HUES6 (cell line): ENCODE measurements at regions not wholly inside any gene's neighbourhood (a gene's known extent, or its start where the extent isn't known, plus 50 kb on each side); places are given as distances from the start of the nearest gene placed in this dataset.

Source experiments
- H3K27ac ChIP-seq: 2 replicates; pipeline ENCODE4 v1.7.0; 2013; ENCODE audit warnings: low read depth, mild to moderate bottlenecking, low read length, inconsistent platforms
- H3K27me3 ChIP-seq: 2 replicates; pipeline ENCODE4 v1.6.1; 2013; ENCODE audit warnings: low read length; ENCODE audit not compliant: control insufficient read depth, insufficient read depth
- H3K36me3 ChIP-seq: 2 replicates; pipeline ENCODE4 v1.6.1; 2013; ENCODE audit warnings: low read length; ENCODE audit not compliant: control insufficient read depth, insufficient read depth
- H3K4me1 ChIP-seq: 2 replicates; pipeline ENCODE4 v1.6.1; 2013; ENCODE audit warnings: low read length; ENCODE audit not compliant: control insufficient read depth, insufficient read depth
- H3K4me3 ChIP-seq: 2 replicates; pipeline ENCODE4 v1.5.1; 2013; ENCODE audit warnings: low read depth, low read length
- H3K9ac ChIP-seq: one replicate; pipeline ENCODE4 v1.6.1; 2013; ENCODE audit warnings: mild to moderate bottlenecking, low read length
- H3K9me3 ChIP-seq: 2 replicates; pipeline ENCODE4 v1.6.1; 2013; ENCODE audit warnings: low read depth, low read length; ENCODE audit not compliant: control insufficient read depth, insufficient read depth

DNA sequence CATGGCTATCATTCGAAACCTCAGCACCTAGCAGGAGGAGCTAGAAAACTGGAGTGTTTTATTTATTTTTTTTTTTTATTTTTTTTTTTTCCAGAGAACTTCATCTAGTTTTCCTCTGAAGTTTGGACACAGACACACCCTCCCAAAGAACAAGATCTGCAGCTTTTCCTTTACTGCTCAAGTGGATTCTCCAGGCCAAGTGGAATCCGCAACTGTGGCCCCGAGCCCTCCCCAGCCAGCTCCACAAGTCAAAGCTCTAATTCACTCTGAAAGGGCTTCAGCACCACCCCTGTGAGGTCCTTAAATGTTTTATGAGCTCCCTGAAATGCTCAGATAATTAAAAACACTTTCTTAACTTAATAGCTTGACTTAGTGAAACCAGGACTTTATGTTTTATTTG is 332.1 kb upstream of the DYNLRB2 start:
- H3K36me3 ChIP-seq: no peaks in the 10 kb centered on the region
- no peaks in the 10 kb centered on the region for H3K4me1 ChIP-seq
- no peak overlapping the region for H3K4me3 ChIP-seq
- no peak overlapping the region for H3K9ac ChIP-seq
- H3K27me3 ChIP-seq: no peaks in the 10 kb centered on the region
- H3K9me3 ChIP-seq: no peaks in the 10 kb centered on the region
- no peak overlapping the region for H3K27ac ChIP-seq

DNA sequence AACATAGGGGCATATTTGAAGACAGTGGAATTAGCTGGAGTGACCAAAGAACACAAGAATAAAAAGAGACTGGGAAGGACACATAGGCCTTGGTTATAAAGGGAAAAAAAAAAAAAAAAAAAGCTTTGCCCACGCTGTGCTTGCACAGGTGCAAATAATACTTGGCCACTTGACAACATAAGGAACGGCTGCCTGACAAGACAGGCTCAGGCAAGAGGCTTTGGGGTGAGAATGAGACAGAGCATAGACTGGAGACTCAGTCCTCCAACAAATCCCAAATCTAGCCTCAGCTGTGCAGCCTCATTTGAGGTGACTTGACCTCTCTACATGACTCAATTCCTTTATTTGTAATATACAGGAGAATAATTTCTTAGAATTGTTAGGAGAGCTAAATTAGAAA is 332.8 kb upstream of the DYNLRB2 start:
- Histone ChIP-seq H3K9ac (no peak overlapping the region), H3K27ac (no peak overlapping the region), H3K27me3 (no peaks in the 10 kb centered on the region), H3K36me3 (no peaks in the 10 kb centered on the region), H3K9me3 (no peaks in the 10 kb centered on the region), H3K4me1 (no peaks in the 10 kb centered on the region), H3K4me3 (no peak overlapping the region)

DNA sequence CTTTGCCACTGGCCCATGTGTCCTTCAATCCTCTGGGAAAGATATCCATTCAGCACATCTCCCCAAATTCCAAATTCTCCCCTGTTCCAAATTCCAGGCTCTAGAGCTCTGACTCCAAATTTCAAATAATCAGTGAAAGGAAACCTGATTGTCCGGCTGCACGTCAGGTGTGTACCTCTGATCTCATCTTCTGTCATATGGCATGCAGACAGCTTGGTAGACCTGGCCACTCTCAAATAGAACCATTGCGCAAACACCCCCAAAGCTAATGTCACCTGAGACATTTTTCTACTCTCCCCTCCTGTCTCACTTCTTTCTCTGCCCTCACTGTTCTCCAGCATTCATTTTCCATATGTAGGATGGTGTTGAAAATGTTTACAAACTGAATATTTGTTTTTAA is 337.0 kb upstream of the DYNLRB2 start:
- Histone ChIP-seq H3K4me3 (no peak overlapping the region), H3K27ac (no peak overlapping the region), H3K9ac (no peak overlapping the region), H3K9me3 (no peaks in the 10 kb centered on the region), H3K4me1 (no peaks in the 10 kb centered on the region), H3K36me3 (no peaks in the 10 kb centered on the region), H3K27me3 (no peaks in the 10 kb centered on the region)

DNA sequence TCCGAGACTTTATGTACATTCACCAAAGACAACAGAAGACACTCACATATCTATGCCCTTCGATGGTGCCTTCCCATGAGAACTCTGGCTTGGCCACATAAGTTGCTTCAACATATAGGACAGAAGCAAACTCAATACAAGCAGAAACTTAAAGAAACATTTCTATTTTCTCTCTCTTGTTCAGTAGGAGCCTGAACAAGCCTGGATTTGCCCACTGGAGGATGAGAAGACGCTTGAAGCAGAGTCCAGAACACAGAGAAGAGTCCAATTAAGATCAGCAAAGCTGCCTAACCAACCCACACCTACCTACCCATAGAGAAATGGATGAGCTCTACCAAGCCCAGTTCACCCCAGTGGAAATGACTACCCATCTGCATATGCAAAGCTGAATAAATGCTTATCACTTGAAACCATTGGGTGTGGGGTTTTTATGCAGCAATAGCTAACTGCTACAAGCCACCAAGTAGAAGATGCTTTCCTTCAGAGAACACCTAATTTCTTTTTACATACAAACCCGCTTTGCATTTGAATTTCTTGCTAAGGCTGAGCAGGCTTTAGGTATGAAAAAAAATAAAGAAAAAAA is 337.9 kb upstream of the DYNLRB2 start:
- Histone ChIP-seq H3K27ac (no peak overlapping the region), H3K9ac (no peak overlapping the region), H3K4me3 (no peak overlapping the region), H3K27me3 (no peaks in the 10 kb centered on the region), H3K4me1 (no peaks in the 10 kb centered on the region), H3K9me3 (no peaks in the 10 kb centered on the region), H3K36me3 (no peaks in the 10 kb centered on the region)

DNA sequence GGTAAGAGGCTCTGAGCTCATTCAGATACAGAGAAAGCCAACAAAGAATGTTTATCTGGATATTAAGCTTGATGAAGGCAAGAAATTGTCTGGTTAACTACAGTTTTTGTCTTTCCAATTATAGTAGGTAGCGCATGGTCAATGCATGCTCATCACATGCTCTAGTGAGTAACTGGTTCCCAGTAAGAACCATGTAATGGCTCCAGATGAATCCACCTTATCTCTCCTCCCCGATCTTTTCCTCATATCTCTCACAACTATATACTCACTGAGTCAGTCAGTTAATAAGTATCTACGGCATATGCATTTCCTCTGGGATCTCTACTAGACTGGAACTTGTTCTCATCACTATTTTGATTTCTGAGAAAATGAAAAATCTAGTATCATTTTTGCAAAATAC is 340.7 kb upstream of the DYNLRB2 start:
- H3K9ac ChIP-seq: no peak overlapping the region
- H3K27me3 ChIP-seq: no peaks in the 10 kb centered on the region
- H3K36me3 ChIP-seq: no peaks in the 10 kb centered on the region
- no peaks in the 10 kb centered on the region for H3K9me3 ChIP-seq
- H3K4me3 ChIP-seq: no peak overlapping the region
- H3K27ac ChIP-seq: no peak overlapping the region
- no peaks in the 10 kb centered on the region for H3K4me1 ChIP-seq

DNA sequence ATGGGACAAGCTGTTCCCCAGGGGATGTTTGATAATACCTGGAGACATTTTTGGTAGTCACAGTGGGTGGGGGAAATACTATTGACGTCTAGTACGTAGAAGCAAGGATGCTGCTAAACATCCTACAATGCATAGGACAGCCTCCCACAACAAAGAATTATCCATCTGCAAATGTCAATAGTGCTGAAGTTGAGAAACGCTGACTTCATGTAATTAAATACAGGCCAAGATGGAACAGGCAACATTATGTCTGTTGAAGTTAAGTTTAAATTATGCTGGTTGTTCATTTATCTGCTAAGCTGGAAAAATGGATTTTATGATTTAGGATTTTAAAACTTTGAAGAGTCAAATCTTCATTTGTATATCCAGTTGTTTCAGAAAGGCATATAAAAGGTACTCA is 341.2 kb upstream of the DYNLRB2 start:
- Histone ChIP-seq H3K4me3 (no peak overlapping the region), H3K4me1 (no peaks in the 10 kb centered on the region), H3K27ac (no peak overlapping the region), H3K36me3 (no peaks in the 10 kb centered on the region), H3K9me3 (no peaks in the 10 kb centered on the region), H3K27me3 (no peaks in the 10 kb centered on the region), H3K9ac (no peak overlapping the region)

DNA sequence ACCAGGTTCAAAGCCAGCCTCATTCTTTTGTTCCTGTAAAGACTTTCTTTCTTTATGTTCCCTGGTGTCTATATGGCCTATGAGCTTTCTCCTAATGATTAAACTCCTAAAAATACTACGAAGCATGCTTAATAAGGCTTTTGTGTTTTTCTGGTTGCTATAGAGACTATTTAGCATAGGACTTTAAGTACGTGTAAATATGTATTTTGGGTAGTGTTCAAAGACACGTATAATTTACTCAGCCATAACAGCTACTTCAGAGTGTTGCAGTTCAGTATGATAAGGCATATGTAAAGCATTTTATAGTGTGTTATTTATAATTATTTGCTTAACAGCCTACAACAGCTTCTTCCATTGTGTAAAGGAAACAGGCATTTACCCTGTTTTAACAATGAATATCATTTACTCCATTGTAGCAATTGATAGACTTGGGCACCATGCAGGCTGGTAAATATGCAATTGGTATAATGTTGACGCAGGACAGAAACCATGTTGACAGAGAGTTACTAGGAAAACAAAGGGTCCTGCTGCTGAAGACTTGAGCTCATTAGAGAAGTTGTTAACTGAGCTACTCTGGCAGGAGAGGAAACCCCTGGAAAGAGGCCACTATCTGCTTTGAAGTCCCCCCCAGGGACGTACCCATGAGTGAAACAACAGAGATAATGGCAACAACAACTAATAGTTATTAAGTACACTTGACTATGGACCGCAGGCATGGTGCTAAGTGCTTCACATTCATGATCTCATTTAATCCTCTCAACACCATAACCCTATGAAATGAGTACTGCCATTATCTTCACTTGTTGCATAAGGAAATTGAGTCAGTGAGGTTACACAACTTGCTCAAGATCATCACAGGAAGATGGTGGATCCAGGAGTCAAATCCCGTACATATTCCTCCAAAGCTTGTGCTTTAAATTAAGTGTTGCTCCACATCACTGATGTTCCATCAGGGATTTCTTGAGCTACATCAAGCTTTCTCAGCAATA is 342.2 kb upstream of the DYNLRB2 start:
- Histone ChIP-seq H3K27me3 (no peaks in the 10 kb centered on the region), H3K9ac (no peak overlapping the region), H3K4me1 (no peaks in the 10 kb centered on the region), H3K4me3 (no peak overlapping the region), H3K36me3 (no peaks in the 10 kb centered on the region), H3K27ac (no peak overlapping the region), H3K9me3 (no peaks in the 10 kb centered on the region)

DNA sequence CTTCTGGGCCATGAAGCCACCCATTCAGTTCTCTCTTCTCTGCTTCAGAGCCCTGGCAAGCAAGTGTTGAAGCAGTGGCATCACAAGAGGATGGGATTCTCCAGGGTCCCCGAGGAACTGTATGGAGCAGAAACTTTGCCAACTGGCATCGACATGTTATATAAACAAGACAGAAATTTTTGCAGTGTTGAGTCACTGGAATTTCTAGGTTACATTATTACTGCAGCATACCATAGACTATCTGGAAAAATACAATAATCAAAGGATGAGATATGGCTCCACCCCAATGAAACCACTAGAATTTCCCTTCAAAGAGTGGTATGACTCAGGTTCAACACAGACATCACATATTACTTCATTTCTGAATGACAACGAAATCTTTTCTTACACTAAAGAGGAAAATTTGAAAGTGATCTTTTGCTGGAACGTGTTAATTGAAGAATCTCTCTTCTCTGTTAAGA is 343.0 kb upstream of the DYNLRB2 start:
- Histone ChIP-seq H3K4me3 (no peak overlapping the region), H3K27me3 (no peaks in the 10 kb centered on the region), H3K9me3 (no peaks in the 10 kb centered on the region), H3K9ac (no peak overlapping the region), H3K27ac (no peak overlapping the region), H3K36me3 (no peaks in the 10 kb centered on the region), H3K4me1 (no peaks in the 10 kb centered on the region)

DNA sequence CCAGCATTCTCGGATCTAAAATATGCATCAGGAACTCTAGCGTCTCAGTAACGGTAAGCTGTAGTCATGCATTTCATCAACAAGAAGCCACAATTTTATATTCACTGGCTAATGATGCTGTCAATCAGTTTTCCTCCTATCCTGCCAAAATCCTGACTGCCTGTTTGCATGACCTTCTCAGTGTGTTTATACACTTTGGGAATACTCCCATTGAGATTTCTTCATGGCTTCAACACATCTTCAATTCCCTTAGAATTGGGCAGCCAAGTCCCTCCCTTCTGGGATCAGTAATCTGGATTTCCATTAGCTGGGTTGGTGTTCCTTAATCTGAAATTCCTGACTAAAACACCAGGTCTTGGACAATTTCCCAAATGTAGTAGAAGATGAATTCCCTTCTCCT is 348.9 kb upstream of the DYNLRB2 start:
- Histone ChIP-seq H3K4me1 (no peaks in the 10 kb centered on the region), H3K27me3 (no peaks in the 10 kb centered on the region), H3K9me3 (no peaks in the 10 kb centered on the region), H3K9ac (no peak overlapping the region), H3K27ac (no peak overlapping the region), H3K4me3 (no peak overlapping the region), H3K36me3 (no peaks in the 10 kb centered on the region)

DNA sequence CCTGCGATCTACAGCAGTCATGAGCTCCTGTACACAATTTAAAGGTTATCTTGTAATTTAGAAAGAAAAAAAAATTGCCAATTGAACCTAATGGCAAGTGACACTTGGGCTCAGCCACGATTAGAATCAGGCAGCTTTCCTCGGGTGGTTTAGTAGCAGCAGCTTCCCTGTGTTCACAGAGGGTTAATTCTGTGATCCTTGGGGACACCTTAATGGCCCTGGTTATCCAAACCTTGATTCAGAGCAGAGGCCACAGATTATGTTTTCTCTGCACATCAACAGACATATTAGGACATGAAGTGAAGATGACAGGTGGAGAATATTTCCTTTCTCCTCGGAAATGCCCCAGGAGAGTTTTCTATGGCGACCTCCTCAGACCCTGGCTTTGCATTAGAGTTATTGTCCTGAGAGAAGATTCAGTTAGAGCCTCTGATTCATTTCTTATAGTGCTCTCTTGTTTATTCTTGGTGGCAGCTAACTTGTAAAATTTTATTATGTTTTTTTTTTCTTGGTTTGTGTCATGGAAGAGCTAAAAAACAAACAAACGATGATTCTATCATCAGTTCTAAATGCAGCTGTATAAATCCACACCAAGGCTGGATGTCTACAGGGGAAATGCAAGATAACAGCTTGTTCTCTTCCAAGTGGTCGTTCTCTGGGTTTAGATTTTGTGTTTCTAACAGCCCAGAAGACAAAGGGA is 351.2 kb upstream of the DYNLRB2 start:
- H3K27ac ChIP-seq: no peak overlapping the region

DNA sequence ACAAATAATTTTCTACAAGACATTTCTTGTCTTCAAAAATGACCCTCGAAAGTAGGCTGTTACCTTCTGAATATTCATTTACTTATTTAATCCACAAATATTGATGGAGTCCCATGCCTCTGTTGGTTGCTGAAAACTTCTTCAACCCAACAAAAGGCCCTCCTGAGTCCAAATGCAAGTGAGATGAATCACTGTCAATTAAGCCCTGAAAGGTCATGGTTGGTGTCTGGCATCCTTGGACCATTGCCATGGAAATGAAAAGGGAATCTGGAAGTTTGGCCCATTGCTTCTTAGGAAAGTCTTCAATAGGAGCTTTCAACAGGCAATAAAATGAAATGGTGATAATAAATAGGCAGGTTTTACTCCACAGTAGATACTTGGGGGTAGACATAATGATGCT is 364.7 kb upstream of the DYNLRB2 start:
- H3K4me3 ChIP-seq: no peak overlapping the region
- H3K4me1 ChIP-seq: no peaks in the 10 kb centered on the region
- H3K27ac ChIP-seq: no peak overlapping the region
- no peak overlapping the region for H3K9ac ChIP-seq
- no peaks in the 10 kb centered on the region for H3K36me3 ChIP-seq
- H3K27me3 ChIP-seq: no peaks in the 10 kb centered on the region
- H3K9me3 ChIP-seq: no peaks in the 10 kb centered on the region

More for the DNA sequence above, 351.2 kb upstream of the DYNLRB2 start:
- Histone ChIP-seq H3K4me1 (no peaks in the 10 kb centered on the region), H3K9me3 (no peaks in the 10 kb centered on the region), H3K9ac (no peak overlapping the region), H3K27me3 (no peaks in the 10 kb centered on the region), H3K4me3 (no peak overlapping the region), H3K36me3 (no peaks in the 10 kb centered on the region)
